ENCODE measurements at regions not wholly inside any gene's neighbourhood (a gene's known extent, or its start where the extent isn't known, plus 50 kb on each side); places are given as distances from the start of the nearest gene placed in this dataset.
A peak's percentile ranks its signal among the peaks of the same experiment; 100 is the strongest.

- H3K27ac ChIP-seq (ENCODE audit: low read depth in 1 of 2, low read length in 2 of 2), result no peak overlapping the region
- no peaks in the 10 kb centered on the region for H3K36me3 ChIP-seq (ENCODE audit: control insufficient read depth in 1 of 2, insufficient read depth in 2 of 2, low read length in 1 of 2)
- H3K9me3 ChIP-seq (ENCODE audit: control insufficient read depth, low read length), result no peaks in the 10 kb centered on the region
- H3K4me1 ChIP-seq (ENCODE audit: control insufficient read depth in 1 of 2, insufficient read depth in 2 of 2, low read length in 2 of 2), result no peaks in the 10 kb centered on the region
- DNase-seq, result peak in 1 of 2 donors; percentile 57
- H3K27me3 ChIP-seq (ENCODE audit: control insufficient read depth in 1 of 2, insufficient read depth in 2 of 2, low read length in 1 of 2), result no peaks in the 10 kb centered on the region
- WGBS, 2 donors, result 87 to 88% methylated on average over 14 of the region's 14 CpGs
- no peak overlapping the region for H3K4me3 ChIP-seq (ENCODE audit: low read length in 2 of 2)
- ATAC-seq (ENCODE audit: low FRiP score), result no peak
- intact Hi-C loops (cut with DNase I), result no loop called here
Measured at GRCh38 chr6:170227521-170227983, 63.3 kb downstream of the DLL1 start.

DNA sequence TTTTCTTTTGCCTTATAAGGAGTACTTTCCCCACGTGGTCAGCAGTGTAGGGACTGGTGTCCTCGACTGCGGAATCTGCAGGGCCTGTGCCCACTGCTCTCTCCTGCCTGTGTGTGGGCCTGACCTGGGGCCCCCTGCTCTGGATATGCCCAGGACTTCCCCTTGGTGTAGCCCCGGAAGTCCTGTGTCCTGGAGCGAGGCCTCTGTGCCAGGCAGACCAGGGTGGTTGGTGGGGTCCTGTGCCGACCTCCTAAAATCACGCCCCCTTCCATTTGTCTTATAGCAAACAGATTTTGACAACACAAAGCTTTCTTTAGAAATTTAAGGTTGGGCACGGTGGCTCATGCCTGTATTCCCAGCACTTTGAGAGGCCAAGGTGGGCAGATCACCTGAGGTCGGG lies 64.2 kb downstream of the DLL1 start:
- Histone ChIP-seq H3K4me1 (ENCODE audit: control insufficient read depth in 1 of 2, insufficient read depth in 2 of 2, low read length in 2 of 2) (no peaks in the 10 kb centered on the region), H3K27ac (ENCODE audit: low read depth in 1 of 2, low read length in 2 of 2) (no peak overlapping the region), H3K9me3 (ENCODE audit: control insufficient read depth, low read length) (no peaks in the 10 kb centered on the region), H3K4me3 (ENCODE audit: low read length in 2 of 2) (no peak overlapping the region), H3K36me3 (ENCODE audit: control insufficient read depth in 1 of 2, insufficient read depth in 2 of 2, low read length in 1 of 2) (no peaks in the 10 kb centered on the region), H3K27me3 (ENCODE audit: control insufficient read depth in 1 of 2, insufficient read depth in 2 of 2, low read length in 1 of 2) (no peaks in the 10 kb centered on the region)
- 79 to 86% methylated on average over 9 of the region's 9 CpGs for WGBS, 2 donors
- no peak for ATAC-seq (ENCODE audit: low FRiP score)
- DNase-seq, result peak in 1 of 2 donors; percentile 64
- intact Hi-C loops (cut with DNase I), result no loop called here

DNA sequence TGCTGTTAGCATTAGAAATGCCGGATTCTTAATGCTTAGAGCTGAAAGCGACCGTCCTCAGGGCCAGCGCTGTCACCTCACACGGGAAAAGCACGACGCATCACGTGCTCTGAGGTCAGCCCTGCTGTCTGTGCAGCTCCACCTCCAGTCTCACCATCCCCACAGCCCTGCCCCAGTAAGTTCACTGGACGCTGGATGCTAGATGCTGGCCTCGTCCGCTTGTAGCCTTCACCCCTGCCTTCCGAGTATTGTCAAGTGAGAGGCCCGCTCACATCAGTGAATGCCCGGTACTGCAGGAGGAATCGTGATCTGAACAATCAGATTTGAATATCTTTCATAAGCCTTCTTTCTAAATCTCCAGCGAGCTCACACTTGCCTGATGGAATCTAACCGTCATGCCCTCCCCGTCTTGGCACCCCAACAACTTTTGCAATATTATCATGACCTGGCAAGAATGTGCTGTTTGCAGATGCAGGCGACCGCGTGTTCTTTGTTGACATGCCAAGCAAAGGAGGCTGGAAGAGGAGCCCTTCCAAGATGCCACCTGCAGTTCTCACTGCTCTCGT lies 64.9 kb downstream of the DLL1 start:
- no peaks in the 10 kb centered on the region for H3K4me1 ChIP-seq (ENCODE audit: control insufficient read depth in 1 of 2, insufficient read depth in 2 of 2, low read length in 2 of 2)
- H3K27me3 ChIP-seq (ENCODE audit: control insufficient read depth in 1 of 2, insufficient read depth in 2 of 2, low read length in 1 of 2), result no peaks in the 10 kb centered on the region
- no peak overlapping the region for H3K27ac ChIP-seq (ENCODE audit: low read depth in 1 of 2, low read length in 2 of 2)
- 83 to 85% methylated on average over 22 of the region's 22 CpGs for WGBS, 2 donors
- no peaks in the 10 kb centered on the region for H3K36me3 ChIP-seq (ENCODE audit: control insufficient read depth in 1 of 2, insufficient read depth in 2 of 2, low read length in 1 of 2)
- intact Hi-C loops (cut with DNase I), result no loop called here
- ATAC-seq (ENCODE audit: low FRiP score), result no peak
- no peak overlapping the region for H3K4me3 ChIP-seq (ENCODE audit: low read length in 2 of 2)
- no peaks in the 10 kb centered on the region for H3K9me3 ChIP-seq (ENCODE audit: control insufficient read depth, low read length)
- peak in 1 of 2 donors; percentile 47 for DNase-seq

DNA sequence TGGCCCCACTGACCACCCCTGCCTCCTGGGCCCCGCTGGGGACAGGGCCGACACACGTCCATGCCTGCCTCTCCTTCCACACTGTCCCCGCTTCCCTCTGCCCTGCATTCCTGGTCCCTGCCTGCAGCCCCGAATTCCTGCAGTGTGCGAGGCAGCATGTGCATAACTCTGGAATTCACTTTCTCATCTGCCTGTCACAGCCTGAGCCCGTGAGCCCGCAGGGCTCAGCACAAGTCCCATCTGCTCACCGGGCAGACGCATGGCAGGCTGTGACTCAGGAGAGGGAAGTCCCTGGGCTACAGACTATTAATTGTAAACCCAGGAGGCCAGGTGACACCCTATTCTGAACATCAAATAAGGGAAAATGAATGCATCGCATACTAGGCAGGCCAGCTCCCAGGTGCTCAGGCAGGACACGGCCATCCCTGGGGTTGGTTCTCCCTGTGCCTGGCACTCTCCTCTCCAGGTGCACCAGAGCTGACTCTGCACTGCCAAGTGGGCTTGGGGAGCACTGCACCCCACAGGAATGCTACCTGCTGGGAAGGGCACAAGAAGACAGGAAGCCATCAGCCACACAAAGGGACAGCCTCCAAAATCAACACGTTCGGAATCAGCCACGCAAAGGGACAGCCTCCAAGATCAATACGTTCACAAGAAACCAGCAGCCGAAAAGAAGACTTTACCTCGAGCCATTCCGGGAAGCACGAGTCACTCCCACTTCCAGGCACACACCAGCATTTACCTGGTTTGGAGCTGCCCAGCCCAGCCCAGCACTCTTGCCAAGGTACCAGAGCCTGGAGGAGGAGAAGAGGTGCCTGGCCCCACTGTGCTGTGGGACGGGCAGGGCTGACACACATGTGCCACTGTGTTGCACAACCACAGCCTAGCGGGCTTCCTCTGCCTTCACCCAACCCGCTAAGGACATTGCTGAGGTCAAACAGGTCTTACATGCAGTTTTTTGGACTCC lies 65.9 kb downstream of the DLL1 start:
- DNase-seq (peak in 1 of 2 donors; percentile 72), ATAC-seq (ENCODE audit: low FRiP score) (peak; percentile 12)
- H3K9me3 ChIP-seq (ENCODE audit: control insufficient read depth, low read length), result no peaks in the 10 kb centered on the region
- H3K4me3 ChIP-seq (ENCODE audit: low read length in 2 of 2), result no peak overlapping the region
- intact Hi-C loops (cut with DNase I), result no loop called here
- 53 to 65% methylated on average over 23 of the region's 23 CpGs for WGBS, 2 donors
- no peaks in the 10 kb centered on the region for H3K36me3 ChIP-seq (ENCODE audit: control insufficient read depth in 1 of 2, insufficient read depth in 2 of 2, low read length in 1 of 2)
- H3K4me1 ChIP-seq (ENCODE audit: control insufficient read depth in 1 of 2, insufficient read depth in 2 of 2, low read length in 2 of 2), result no peaks in the 10 kb centered on the region
- H3K27ac ChIP-seq (ENCODE audit: low read depth in 1 of 2, low read length in 2 of 2), result no peak overlapping the region
- no peaks in the 10 kb centered on the region for H3K27me3 ChIP-seq (ENCODE audit: control insufficient read depth in 1 of 2, insufficient read depth in 2 of 2, low read length in 1 of 2)

- no peak for ATAC-seq (ENCODE audit: low FRiP score)
- Histone ChIP-seq H3K4me1 (ENCODE audit: control insufficient read depth in 1 of 2, insufficient read depth in 2 of 2, low read length in 2 of 2) (no peaks in the 10 kb centered on the region), H3K9me3 (ENCODE audit: control insufficient read depth, low read length) (no peaks in the 10 kb centered on the region), H3K27me3 (ENCODE audit: control insufficient read depth in 1 of 2, insufficient read depth in 2 of 2, low read length in 1 of 2) (no peaks in the 10 kb centered on the region), H3K27ac (ENCODE audit: low read depth in 1 of 2, low read length in 2 of 2) (no peak overlapping the region), H3K4me3 (ENCODE audit: low read length in 2 of 2) (no peak overlapping the region), H3K36me3 (ENCODE audit: control insufficient read depth in 1 of 2, insufficient read depth in 2 of 2, low read length in 1 of 2) (no peaks in the 10 kb centered on the region)
- peak in 1 of 2 donors; percentile 63 for DNase-seq
- WGBS, 2 donors, result 84 to 89% methylated on average over 25 of the region's 25 CpGs
- intact Hi-C loops (cut with DNase I), result no loop called here
Measured at GRCh38 chr6:170223718-170224693, 66.9 kb downstream of the DLL1 start.

- peak in 1 of 2 donors; percentile 72 for DNase-seq
- WGBS, 2 donors, result 84 to 87% methylated on average over 32 of the region's 32 CpGs
- no peak overlapping the region for H3K4me3 ChIP-seq (ENCODE audit: low read length in 2 of 2)
- peak; percentile 46 for ATAC-seq (ENCODE audit: low FRiP score)
- no peaks in the 10 kb centered on the region for H3K4me1 ChIP-seq (ENCODE audit: control insufficient read depth in 1 of 2, insufficient read depth in 2 of 2, low read length in 2 of 2)
- H3K9me3 ChIP-seq (ENCODE audit: control insufficient read depth, low read length), result no peaks in the 10 kb centered on the region
- H3K27me3 ChIP-seq (ENCODE audit: control insufficient read depth in 1 of 2, insufficient read depth in 2 of 2, low read length in 1 of 2), result no peaks in the 10 kb centered on the region
- intact Hi-C loops (cut with DNase I), result no loop called here
- H3K27ac ChIP-seq (ENCODE audit: low read depth in 1 of 2, low read length in 2 of 2), result no peak overlapping the region
- H3K36me3 ChIP-seq (ENCODE audit: control insufficient read depth in 1 of 2, insufficient read depth in 2 of 2, low read length in 1 of 2), result no peaks in the 10 kb centered on the region
Measured at GRCh38 chr6:170222498-170223471, 68.1 kb downstream of the DLL1 start.

GRCh38 chr6:170221753-170222400 lies 69.0 kb downstream of the DLL1 start:
- DNase-seq (peak in 1 of 2 donors; percentile 66), ATAC-seq (ENCODE audit: low FRiP score) (no peak)
- WGBS, 2 donors, result 75 to 79% methylated on average over 29 of the region's 29 CpGs
- H3K36me3 ChIP-seq (ENCODE audit: control insufficient read depth in 1 of 2, insufficient read depth in 2 of 2, low read length in 1 of 2), result no peaks in the 10 kb centered on the region
- no peaks in the 10 kb centered on the region for H3K4me1 ChIP-seq (ENCODE audit: control insufficient read depth in 1 of 2, insufficient read depth in 2 of 2, low read length in 2 of 2)
- H3K9me3 ChIP-seq (ENCODE audit: control insufficient read depth, low read length), result no peaks in the 10 kb centered on the region
- H3K27me3 ChIP-seq (ENCODE audit: control insufficient read depth in 1 of 2, insufficient read depth in 2 of 2, low read length in 1 of 2), result no peaks in the 10 kb centered on the region
- no peak overlapping the region for H3K4me3 ChIP-seq (ENCODE audit: low read length in 2 of 2)
- intact Hi-C loops (cut with DNase I), result no loop called here
- H3K27ac ChIP-seq (ENCODE audit: low read depth in 1 of 2, low read length in 2 of 2), result no peak overlapping the region
